ENCODE measurements at regions not wholly inside any gene's neighbourhood (a gene's known extent, or its start where the extent isn't known, plus 50 kb on each side); places are given as distances from the start of the nearest gene placed in this dataset.
"Not testable (repeated sequence)": the region's sequence is repeated elsewhere in the genome, so short reads cannot be mapped to it uniquely, and the experiment has no call there.

DNA sequence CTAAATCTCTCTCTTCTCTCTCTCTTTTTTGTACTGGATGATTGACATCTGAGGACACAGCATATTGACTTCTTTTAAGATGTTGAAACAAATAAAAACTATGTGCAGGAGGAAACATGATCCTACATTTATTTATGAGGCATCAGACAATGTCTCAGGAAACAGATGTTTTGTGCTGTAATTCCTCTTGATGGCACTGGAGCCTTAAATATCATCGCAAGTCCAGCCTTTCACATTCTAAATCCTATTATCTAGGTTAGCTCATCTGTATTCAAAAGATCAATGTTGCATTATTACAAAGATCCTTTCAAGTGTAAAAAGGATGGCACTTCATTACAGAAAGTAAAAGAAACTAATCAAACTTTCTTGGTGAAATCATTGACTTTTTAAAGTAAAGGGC lies 63.9 kb downstream of the MAT2B start:
- Mint-ChIP-seq H3K36me3 (no peaks in the 10 kb centered on the region), H3K27ac (no peak overlapping the region), H3K9me3 (no peaks in the 10 kb centered on the region), H3K4me3 (no peak overlapping the region), H3K4me1 (peaks cover 7 to 26% (median 22%) of the 10 kb centered on the region in 4 donors), H3K27me3 (peaks cover 35 to 81% (median 56%) of the 10 kb centered on the region in 5 donors)
- POLR2A ChIA-PET, result no interaction called here
- ATAC-seq, result no peak
- DNase-seq, result no peak

DNA sequence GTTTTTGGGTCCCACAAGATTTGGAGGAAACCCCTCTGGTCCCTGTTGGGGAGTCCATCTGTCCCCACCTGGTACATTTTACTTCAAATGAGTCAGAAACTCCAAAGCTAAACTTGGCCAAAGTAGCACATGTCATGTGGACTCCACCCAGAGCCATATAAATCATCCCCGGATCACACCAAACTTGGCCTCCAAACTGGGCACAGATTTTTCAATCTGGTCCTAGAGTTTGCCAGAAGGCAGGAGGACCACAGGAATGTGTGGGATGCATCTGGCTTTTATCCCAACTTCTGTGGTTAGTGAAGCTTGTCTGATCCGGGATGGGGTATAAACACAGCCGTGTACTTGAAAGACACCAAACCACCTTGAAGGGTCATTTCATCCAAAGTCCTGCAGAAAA lies 66.3 kb downstream of the MAT2B start:
- no peak overlapping the region for H3K27ac Mint-ChIP-seq
- H3K4me3 Mint-ChIP-seq, result no peak overlapping the region
- POLR2A ChIA-PET, result no interaction called here
- no peaks in the 10 kb centered on the region for H3K36me3 Mint-ChIP-seq
- H3K4me1 Mint-ChIP-seq, result peaks cover 0 to 3% (median 3%) of the 10 kb centered on the region in 4 donors
- H3K27me3 Mint-ChIP-seq, result peaks cover 24 to 65% (median 39%) of the 10 kb centered on the region in 5 donors
- DNase-seq, result no peak
- no peak for ATAC-seq
- no peaks in the 10 kb centered on the region for H3K9me3 Mint-ChIP-seq

DNA sequence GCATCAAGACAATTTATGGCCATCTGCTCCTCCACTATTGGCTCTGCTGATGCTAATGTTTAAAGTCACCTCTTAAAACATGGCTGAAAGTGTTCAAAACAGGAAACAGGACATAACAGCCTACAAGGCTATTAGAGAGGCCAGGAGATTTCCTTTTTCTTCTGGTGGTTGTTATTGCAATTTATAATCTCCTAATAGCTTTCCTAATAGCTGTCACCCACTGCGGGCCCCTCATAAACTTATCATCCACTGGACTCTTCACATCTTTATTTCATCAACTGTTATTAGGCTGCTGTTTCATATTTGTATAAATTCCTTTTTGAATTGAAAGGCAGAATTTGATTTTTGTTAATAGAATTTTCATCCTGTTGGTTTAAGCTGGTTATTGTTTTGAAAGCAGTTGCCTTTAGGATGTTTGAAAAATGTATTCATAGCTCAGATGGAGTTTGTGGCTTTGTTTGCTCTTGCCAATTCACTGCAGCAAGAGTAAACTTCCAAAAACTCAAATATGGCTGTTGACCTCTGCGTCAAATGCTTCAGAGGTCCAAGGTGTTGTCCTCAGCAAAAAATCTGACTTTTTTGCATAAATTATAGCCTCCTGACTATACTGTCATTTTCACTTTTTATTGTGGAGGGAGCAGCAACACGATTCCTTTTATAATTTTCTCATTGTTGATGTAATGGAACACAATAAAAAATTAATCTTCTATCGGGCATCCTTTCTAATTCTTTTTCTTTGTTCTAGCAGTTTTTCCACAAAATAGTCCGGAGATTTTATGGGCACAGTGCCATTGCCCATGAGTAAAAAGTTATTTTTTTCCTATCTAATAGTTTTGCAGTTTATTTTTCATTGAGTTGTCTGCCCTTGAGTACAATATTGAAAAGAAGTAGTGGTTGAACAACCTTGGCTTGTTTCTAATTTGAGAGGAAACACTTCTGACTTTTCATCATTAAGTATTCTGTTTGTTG lies 69.3 kb downstream of the MAT2B start:
- no peak overlapping the region for H3K27ac Mint-ChIP-seq
- H3K9me3 Mint-ChIP-seq, result peaks cover 0 to 3% (median 0%) of the 10 kb centered on the region in 9 donors
- no peaks in the 10 kb centered on the region for H3K4me1 Mint-ChIP-seq
- no peak for DNase-seq
- peaks cover 8 to 53% (median 20%) of the 10 kb centered on the region in 5 donors for H3K27me3 Mint-ChIP-seq
- POLR2A ChIA-PET, result no interaction called here
- no peaks in the 10 kb centered on the region for H3K36me3 Mint-ChIP-seq
- no peak overlapping the region for H3K4me3 Mint-ChIP-seq
- ATAC-seq, result no peak

DNA sequence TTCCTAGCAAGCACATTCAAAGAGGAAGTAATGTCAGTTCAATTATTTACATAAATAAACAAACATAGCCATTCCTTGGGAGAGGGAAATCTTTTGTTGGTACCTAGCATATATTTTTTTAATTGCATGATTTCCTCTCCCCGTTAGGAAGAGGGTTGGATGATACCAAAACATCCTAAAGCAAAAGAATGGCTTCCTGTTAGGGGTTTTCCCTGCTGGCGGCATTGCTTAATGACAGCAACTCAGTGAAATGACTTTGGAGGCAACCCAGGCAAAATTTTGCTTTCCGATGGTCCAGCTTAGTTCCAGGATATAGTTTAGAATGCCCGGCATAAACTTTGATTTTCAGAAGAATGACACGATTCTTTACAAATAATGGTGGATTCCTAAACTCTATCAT lies 73.2 kb downstream of the MAT2B start:
- Mint-ChIP-seq H3K36me3 (no peaks in the 10 kb centered on the region), H3K4me1 (no peaks in the 10 kb centered on the region), H3K4me3 (no peak overlapping the region), H3K27ac (no peak overlapping the region), H3K27me3 (peaks cover 6 to 45% (median 15%) of the 10 kb centered on the region in 5 donors), H3K9me3 (peaks cover 0 to 4% (median 0%) of the 10 kb centered on the region in 9 donors)
- POLR2A ChIA-PET, result no interaction called here
- no peak for ATAC-seq
- no peak for DNase-seq

DNA sequence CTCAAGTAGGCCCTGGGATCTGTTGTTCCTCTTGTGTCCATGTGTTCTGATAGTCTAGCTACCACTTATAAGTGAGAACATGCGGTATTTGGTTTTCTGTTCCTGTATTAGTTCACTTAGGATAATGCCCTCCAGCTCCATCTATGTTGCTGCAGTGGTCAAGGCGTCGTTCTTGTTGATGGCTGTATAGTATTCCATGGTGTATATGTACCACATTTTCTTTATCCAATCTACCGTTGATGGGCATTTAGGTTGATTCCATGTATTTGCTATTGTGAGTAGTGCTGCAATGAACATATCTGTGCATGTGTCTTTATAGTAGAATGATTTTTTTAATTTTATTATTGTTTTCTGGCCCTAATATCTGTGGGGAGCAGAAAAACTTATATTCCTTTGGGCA lies 74.3 kb downstream of the MAT2B start:
- H3K27me3 Mint-ChIP-seq, result peaks cover 5 to 36% (median 11%) of the 10 kb centered on the region in 5 donors
- peaks cover 0 to 4% (median 0%) of the 10 kb centered on the region in 9 donors for H3K9me3 Mint-ChIP-seq
- no peak for DNase-seq
- H3K4me3 Mint-ChIP-seq, result no peak overlapping the region
- H3K36me3 Mint-ChIP-seq, result no peaks in the 10 kb centered on the region
- POLR2A ChIA-PET, result no interaction called here
- no peak for ATAC-seq
- H3K4me1 Mint-ChIP-seq, result no peaks in the 10 kb centered on the region
- no peak overlapping the region for H3K27ac Mint-ChIP-seq

DNA sequence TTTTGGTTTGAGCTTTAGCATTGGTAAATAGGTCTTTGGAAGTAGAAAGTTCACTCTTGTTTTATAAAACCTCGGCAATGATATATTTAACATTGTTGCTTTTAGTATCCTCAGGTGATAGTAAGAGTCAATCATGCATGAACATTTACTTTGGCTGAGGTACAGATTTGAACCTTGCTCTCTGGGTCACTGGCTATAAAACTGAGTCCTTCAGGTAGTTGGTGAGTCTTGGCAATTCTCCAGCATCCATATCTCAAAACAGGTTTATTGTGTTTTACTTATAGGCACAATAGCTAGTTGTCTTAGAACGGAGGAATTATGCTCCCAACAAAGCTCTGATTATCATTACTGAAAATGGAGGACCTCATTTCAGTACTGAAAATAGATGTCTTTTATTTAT lies 75.1 kb downstream of the MAT2B start:
- Mint-ChIP-seq H3K27ac (no peak overlapping the region), H3K27me3 (peaks cover 5 to 31% (median 15%) of the 10 kb centered on the region in 5 donors)
- ATAC-seq, result no peak

DNA sequence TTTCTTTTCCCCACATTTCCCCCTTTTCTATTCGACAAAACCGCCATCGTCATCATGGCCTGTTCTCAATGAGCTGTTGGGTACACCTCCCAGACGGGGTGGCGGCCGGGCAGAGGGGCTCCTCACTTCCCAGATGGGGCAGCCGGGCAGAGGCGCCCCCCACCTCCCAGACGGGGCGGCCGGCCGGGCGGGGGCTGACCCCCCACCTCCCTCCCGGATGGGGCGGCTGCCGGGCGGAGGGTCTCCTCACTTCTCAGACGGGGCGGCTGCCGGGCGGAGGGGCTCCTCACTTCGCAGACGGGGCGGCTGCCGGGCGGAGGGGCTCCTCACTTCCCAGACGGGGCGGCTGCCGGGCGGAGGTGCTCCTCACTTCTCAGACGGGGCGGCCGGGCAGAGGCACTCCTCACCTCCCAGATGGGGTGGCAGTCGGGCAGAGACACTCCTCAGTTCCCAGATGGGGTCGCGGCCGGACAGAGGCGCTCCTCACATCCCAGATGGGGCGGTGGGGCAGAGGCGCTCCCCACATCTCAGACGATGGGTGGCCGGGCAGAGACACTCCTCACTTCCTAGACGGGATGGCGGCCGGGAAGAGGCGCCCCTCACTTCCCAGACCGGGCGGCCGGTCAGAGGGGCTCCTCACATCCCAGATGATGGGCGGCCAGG lies 78.2 kb downstream of the MAT2B start:
- POLR2A ChIA-PET, H3K36me3 Mint-ChIP-seq: not testable (repeated sequence)

More for the DNA sequence above, 75.1 kb downstream of the MAT2B start:
- Mint-ChIP-seq H3K4me3 (peak overlapping the region in 1 of 10 donors; percentile 14), H3K4me1 (no peaks in the 10 kb centered on the region), H3K9me3 (peaks cover 0 to 4% (median 0%) of the 10 kb centered on the region in 9 donors), H3K36me3 (no peaks in the 10 kb centered on the region)
- DNase-seq, result no peak
- POLR2A ChIA-PET, result no interaction called here

DNA sequence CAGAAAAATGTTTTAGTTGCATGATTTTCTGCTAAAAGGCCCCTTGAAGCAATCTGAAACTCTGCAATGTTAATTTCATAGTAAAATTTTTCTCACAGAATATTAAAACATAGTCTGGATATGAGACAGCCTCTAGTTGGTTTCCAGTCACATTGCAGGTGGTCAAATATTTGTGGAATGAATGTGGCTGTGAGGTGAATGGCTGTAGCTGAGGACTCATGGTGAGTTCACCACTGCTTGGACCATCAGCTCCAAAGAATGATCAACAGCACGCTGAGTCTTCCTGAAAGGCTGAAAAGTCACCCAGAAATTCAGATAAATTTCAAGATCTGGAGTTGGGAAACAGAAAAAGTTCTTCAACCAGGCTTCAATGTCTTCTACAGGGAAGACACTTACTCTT lies 79.8 kb downstream of the MAT2B start:
- POLR2A ChIA-PET, result no interaction called here
- peaks cover 5 to 25% (median 8%) of the 10 kb centered on the region in 5 donors for H3K27me3 Mint-ChIP-seq
- DNase-seq (no peak), ATAC-seq (no peak)
- no peak overlapping the region for H3K4me3 Mint-ChIP-seq
- no peaks in the 10 kb centered on the region for H3K4me1 Mint-ChIP-seq
- no peak overlapping the region for H3K27ac Mint-ChIP-seq
- H3K9me3 Mint-ChIP-seq, result peaks cover 0 to 3% (median 0%) of the 10 kb centered on the region in 9 donors
- H3K36me3 Mint-ChIP-seq, result no peaks in the 10 kb centered on the region

More for the DNA sequence above, 78.2 kb downstream of the MAT2B start:
- not testable (repeated sequence) for H3K4me1 Mint-ChIP-seq, H3K27ac Mint-ChIP-seq, ATAC-seq, H3K4me3 Mint-ChIP-seq, H3K9me3 Mint-ChIP-seq, DNase-seq
- H3K27me3 Mint-ChIP-seq, result peaks cover 5 to 29% (median 14%) of the 10 kb centered on the region in 5 donors

DNA sequence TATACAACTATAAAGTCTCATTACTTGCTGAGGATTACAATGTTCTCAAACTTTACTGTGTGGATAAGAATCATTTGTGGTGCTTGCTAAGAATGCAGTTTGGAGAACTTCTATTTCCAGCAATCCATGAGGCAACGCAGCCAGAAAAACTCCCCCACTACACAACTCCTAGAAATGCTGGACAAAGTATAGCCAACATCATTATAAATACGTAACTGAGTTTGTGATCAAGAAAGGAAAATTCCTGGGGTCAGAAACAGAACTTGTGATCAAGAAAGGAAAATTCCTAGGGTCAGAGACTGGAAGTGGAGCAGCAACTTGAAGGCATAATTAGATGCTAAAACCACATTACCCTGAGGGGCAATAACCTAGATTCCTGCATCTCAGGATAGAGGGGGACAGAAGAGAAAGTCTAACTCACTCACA lies 81.1 kb downstream of the MAT2B start:
- Mint-ChIP-seq H3K27ac (no peak overlapping the region), H3K4me1 (no peaks in the 10 kb centered on the region), H3K4me3 (no peak overlapping the region), H3K9me3 (no peaks in the 10 kb centered on the region), H3K36me3 (no peaks in the 10 kb centered on the region), H3K27me3 (peaks cover 0 to 25% (median 5%) of the 10 kb centered on the region in 5 donors)
- DNase-seq, result no peak
- POLR2A ChIA-PET, result no interaction called here
- ATAC-seq, result no peak

DNA sequence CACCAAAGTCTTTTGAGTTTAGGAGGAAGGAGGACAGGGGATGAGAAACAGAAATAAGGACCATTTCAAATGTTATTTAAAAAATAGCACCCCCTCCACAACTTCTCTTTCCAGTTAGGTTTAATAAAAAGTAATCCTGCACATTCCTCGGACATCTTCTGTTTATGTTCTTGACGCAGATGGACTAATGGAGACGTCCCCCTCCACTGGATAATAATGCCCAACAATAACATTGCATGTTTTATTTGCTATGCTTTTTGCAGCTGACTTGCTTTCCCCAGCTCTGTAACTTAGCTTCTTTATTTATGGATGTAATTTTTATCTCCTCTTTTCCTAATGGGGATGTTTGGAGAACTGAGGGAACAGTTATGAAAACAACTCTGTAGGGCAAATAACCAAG lies 89.5 kb downstream of the MAT2B start:
- no peak for ATAC-seq
- H3K36me3 Mint-ChIP-seq, result no peaks in the 10 kb centered on the region
- no peak overlapping the region for H3K27ac Mint-ChIP-seq
- peaks cover 0 to 10% (median 0%) of the 10 kb centered on the region in 9 donors for H3K9me3 Mint-ChIP-seq
- H3K4me3 Mint-ChIP-seq, result no peak overlapping the region
- DNase-seq, result no peak
- POLR2A ChIA-PET, result no interaction called here
- peaks cover 10 to 23% (median 15%) of the 10 kb centered on the region in 5 donors for H3K27me3 Mint-ChIP-seq
- no peaks in the 10 kb centered on the region for H3K4me1 Mint-ChIP-seq

DNA sequence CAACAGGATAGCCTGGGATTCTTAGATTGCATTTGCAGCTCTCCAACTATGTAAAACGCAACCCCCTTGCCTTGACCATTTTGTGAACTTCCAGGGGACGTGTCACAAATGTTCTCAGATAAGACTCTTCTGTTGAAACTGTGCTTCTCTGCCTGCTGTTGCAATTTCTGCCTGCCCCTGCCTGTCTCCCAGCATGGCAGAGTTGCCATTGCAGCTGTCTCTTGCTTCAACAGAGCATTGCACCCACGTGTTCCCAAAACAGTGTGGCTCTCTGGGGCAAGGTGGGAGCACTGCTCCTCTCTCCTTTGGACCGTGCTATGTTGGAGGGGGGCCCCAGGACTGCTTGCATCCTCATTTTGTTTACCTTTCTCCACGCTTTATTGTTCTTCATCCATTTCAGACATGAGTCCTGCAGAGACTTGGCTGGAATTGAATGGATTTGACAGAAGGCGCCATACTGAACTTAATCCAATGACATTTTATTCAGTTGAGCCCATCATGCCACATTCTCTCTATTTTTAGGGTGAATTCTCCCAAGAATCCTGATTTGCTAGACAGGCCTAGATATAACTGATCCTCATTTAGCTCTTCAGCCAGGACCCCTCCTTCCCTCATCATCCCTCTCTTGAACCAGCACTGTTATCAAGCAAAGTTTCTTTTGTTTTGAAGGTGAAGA lies 90.7 kb downstream of the MAT2B start:
- peaks cover 14 to 27% (median 20%) of the 10 kb centered on the region in 5 donors for H3K27me3 Mint-ChIP-seq
- no peak overlapping the region for H3K4me3 Mint-ChIP-seq
- no peaks in the 10 kb centered on the region for H3K36me3 Mint-ChIP-seq
- POLR2A ChIA-PET, result no interaction called here
- ATAC-seq (no peak), DNase-seq (no peak)
- no peak overlapping the region for H3K27ac Mint-ChIP-seq
- peaks cover 0 to 10% (median 0%) of the 10 kb centered on the region in 9 donors for H3K9me3 Mint-ChIP-seq
- no peaks in the 10 kb centered on the region for H3K4me1 Mint-ChIP-seq

DNA sequence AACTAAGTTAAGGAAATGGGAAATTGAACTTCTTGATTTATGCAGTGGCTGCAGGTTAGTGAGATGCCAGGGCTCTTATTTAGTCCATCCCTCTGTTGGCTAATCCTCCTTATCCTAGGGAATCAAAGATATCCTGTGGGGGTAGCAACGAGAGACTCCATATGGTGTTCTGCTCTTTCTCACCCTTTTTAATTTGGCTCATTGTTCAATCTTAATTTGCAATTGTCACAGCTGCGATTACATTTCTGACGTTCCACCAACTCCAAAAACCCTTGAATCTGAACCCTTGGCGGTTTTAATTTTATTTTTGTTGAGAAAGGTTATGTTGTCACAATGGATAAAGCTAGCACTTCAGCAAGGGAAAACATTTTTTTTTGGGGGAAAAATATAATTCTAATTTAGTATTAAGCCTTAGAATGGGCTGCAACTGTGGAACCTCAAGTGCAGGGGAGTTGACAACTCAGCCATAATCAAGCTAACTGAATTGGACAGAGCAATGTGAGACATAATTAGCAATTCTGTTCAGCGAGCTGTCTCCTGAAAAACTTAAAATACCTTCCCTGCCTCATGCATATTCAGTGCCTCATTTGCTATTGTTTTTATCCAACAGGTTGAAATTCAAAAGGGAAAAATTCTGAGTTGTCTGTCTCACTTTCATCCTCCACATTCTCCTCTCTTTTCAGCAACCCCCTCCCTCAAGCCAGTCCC lies 91.3 kb downstream of the MAT2B start:
- H3K9me3 Mint-ChIP-seq, result peaks cover 0 to 10% (median 0%) of the 10 kb centered on the region in 9 donors
- POLR2A ChIA-PET, result no interaction called here
- H3K4me3 Mint-ChIP-seq, result no peak overlapping the region
- peaks cover 14 to 31% (median 23%) of the 10 kb centered on the region in 5 donors for H3K27me3 Mint-ChIP-seq
- no peak for ATAC-seq
- no peaks in the 10 kb centered on the region for H3K4me1 Mint-ChIP-seq
- no peak overlapping the region for H3K27ac Mint-ChIP-seq
- H3K36me3 Mint-ChIP-seq, result no peaks in the 10 kb centered on the region
- no peak for DNase-seq
